NCI-H1092 treated with DMSO at 0.1 percent for 48 hours (cell line): ENCODE measurements at regions not wholly inside any gene's neighbourhood (a gene's known extent, or its start where the extent isn't known, plus 50 kb on each side); places are given as distances from the start of the nearest gene placed in this dataset.

Source experiments
- DNase-seq: peaks from one replicate; lab custom pipeline; 2025; lab: John Stamatoyannopoulos, UW

DNA sequence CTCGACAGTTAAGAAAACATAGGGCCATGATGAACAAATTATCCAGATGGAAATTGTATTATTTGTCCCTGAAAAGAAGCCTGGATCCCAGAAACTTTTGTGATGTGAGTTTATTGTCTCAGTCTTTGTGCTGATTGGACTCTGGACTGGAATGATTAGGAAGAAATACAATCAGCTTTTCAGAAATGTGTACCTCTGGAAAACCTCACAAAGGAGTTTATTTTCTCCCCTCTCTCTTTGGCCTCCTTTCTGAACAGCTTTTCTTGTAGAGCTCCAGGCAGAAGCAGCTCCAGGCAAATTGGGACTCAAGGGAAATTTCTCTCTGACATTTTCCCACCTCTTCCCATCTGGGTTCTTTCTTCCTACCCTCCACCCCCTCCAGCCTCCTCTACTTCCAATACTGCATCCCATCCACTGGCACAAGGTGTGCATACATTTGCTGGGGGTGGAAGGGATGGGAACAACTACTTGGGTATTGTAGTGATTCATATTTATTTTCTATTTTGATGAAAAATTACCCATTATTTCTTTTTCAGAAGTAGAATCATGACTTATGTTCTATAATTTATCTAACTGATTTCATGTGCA, 119.7 kb downstream of the CD47 start:
- DNase-seq = no peak

DNA sequence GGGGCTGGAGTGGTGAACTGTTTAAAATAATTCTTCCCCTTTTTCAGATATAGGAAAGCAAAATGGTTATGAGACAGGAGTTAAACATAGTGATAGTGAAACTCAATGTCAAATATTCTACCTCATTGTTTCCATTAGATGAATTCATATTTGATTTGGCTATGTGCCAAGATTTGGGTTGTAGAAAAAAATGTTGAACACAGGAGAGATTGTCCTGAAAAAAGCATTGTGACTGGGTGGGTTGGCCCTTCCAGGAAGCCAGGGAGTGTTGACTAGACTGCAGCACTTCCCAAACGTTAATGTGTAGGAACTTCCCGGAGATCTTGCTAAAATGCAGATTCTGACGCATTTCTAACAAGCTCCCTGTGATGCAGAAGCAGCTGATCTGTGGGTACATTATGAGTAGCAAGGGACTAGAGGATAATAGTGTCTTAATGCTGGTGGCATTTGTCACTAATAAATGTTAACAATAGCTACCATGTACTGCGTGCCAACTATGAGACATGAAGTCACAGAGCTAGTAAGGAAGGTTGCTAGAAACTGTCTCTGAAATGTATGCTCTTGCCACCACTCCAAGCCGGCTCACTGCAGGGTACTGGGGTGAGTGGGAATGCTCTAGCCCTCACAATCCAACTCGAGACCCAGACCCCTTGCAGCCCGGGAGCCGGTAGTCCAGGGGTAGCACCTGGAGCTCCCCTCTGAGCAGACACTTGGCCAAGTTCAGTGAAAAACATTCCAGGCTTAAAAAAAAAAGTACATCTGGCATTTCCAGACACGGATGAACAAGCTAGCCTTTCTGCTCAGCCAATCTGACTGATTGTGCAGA, 120.6 kb downstream of the CD47 start:
- peak; percentile 24 for DNase-seq

DNA sequence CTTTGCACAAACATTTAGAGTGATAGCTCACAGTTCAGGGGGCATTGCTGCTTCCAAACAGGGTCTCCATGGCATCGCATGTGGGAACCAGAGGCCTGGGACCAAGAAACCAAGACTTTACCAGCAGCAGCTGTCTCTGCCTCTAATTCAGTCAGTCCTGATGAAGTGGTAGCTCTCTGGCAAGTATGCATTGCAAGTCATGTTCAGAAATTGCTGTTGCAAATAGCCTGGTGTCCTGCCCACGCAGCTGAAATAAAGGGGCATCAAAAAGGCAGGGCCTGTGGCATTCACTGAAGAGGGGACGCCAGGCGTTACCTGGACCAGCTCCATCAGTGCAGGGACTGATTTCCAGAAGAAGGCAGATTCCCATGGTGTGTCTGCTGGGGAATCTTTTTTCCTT, 121.3 kb downstream of the CD47 start:
- no peak for DNase-seq

DNA sequence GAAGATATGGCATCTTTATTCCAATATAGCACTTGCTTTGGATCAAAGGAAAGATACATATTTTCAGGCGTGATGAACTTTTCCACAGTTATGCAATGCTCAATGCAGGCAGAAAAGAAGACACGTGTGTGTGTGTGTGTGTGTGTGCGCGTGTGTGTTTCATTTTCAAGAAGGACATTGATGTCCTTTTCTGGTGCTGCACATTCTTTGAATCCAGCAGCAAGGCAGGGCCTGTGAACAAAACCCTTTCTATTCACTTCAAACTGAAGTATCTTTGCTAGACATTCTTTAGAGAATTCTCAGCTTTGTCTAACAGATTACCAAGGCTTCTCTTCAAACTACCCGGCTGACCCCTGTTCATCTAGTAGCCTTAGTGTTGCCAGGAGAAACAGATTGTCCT, 124.6 kb downstream of the CD47 start:
- no peak for DNase-seq

DNA sequence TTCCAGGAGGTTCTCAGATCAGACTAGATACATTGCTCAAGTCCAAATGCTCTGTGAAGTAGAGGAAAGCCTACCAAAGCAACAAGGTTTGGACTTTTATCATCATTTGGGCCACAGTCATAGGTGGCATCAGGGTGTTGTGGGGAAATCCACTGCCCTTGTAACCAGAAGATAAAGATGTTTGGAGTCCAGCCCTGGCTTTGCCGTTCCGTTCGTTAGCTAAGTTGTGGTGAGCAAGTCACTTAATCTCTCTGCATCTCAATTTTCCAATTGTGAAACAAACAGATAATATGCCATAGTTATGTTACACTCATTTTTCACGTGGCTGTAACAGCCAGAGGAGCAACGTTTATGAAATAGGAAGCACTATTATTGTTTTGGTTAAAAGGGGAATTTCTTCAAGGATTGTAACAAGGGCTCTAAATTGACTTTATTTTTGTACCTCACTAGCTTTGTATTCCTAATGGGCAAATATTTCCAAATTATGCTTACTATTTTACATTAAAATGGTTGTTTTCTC, 125.6 kb downstream of the CD47 start:
- no peak for DNase-seq

DNA sequence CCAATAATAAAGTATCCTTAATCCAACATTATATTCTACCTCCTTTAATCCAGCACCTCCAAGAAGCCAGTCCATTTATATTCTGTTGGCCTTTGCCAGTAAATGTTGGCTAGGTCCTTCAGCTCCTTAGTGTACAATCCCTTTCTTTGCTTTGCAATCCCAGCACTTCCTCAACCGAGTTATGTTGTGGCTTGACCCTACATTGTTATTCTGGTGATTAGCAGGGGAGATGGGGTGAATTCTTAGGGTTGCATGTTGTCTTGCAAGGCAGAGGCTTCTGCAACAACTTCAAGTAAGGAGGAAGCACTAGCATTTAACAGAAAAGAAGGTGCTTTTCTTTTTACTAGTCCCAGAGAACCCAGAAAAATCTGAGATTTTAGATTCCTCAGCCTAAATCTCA, 127.2 kb downstream of the CD47 start:
- no peak for DNase-seq

DNA sequence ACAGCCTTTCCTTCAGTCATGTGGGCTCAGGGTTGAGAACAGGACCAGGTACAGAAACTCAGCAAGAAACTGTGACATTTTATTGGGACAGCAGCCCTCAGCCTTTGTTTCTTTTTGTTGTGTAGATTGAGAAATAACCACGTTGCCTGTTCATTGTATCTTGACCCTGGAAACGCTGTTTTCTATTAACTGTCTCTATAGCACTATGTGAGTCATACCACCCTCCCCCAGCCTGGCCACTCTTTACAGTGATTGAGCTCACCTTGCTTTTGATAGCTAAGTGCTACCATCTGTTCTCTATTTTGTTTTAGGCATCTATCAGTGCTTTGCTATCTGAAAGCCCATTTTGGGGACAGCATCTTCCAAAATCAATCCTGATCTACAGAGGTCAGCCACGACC, 127.9 kb downstream of the CD47 start:
- no peak for DNase-seq

DNA sequence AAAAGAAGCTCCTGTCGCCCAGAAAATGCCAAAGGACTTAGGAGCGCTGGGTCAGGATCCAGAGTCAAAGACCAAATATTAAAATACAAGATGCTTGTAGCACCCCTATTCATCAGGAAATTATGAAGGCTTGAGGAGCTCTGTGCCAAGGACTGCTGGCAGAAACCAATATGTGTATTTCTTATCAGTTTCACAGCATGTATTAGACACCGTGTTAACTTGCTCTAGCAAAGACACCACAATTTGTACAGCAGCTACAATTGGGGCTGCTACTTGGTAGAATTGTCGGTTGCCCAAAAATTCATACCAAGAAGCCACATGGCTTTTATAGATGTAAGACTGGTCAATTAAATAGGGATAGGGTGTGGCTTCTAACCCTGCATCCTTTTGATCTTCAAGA, 128.8 kb downstream of the CD47 start:
- no peak for DNase-seq

DNA sequence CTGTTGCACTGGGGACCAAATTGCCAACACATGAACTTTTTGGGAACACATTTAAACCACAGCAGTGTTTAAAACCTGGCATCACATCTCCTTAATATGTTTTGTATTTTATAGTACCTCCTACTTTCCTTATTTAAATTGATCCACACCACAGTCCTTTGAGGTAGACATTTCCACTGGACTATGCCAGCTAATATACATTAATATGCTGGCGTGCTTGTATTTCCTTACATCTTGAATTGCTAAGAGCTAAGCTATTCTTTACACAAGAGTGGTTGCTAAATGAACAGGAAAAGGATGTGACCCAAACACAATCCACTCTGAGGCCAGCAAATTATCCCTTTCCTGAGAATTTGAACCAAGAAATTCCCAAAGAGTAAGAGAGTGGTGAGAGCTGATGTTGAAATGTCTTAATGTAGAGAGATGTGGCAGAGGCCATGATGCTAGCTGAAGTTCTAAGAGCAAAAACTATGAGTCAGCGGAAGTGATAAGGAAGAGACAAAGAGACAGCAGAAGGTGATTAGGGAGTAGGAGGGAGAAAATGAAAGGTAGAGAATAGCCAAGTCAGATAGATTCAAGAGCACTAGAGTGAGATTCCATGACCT, 131.2 kb downstream of the CD47 start:
- DNase-seq = no peak

DNA sequence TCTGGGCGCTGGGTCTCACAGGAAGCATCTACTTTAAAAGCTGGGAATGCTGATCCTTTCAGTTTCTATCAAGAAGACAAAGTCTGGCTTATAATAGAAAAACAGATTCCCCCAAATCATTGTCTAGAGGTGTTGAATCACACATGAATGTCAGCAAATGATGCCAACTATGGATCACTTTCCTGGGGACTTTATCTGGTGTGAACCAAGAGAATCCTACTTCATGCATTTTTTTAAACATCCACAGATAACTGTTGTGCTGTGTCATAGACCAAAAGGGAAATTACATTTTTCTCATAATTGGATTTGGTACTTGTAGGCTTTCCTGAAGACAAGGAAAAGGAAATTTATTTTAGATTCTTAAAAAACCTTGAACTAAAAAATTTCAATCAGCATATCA, 132.7 kb downstream of the CD47 start:
- DNase-seq = no peak

DNA sequence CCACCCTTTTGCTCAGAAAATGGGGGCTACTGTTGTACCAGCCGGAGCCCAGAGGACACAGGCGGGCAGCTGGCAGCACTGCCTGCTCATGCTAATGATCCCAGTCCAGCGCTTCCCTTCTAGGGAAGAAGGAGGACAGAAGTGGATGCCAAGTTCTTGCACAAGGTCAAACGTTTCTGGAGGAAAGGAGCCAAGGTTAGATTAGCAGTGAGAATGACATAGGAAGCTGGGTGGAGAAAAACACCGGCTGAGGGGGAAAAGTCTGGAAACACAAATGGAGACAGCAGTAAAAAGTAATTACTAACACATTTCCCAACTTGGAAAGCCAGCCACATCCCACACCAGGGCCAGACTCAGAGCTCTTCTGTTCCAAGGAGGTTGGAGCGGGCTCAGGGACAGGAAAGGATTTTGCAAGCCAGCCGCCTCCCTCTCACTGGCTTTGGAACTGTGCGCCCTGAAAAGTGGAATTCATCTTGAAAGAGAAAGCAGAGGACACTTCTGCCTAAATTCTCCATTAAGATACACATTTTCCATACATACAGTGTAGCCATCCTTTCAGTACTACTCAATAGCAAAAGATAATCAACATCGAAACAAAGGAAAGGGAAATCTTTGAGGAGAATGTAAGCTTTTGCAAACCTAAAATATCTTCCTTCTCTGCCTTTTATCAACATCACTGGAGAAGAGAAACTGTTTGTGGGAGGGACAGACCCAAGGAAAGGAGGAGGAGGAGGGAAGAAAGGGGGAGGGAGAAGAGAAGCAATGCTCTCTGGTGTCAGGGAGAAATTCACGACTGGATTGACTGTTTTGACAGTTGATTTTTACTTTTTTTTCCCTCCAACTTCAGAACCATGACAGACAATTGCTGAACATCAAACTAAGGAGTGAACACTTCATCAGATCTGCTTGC, 133.6 kb downstream of the CD47 start:
- no peak for DNase-seq

DNA sequence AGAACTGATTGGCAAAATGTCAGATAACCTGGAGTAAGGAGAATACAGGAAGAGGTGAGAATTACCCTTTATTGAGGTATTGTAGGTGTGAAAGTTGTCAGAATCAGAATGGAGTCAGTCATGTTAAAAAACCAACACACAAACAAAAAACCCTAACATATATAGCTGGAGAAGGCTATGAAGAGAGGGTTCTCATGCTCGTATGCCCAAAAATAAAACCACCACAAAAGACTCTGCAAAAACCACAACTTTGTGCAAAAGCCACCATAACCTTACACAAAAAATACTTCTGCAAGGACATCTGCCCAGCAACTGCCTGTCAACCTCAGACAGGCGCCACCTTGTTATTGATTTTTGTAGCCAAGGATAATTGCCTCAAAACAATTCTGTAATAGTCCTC, 136.0 kb downstream of the CD47 start:
- DNase-seq = no peak

DNA sequence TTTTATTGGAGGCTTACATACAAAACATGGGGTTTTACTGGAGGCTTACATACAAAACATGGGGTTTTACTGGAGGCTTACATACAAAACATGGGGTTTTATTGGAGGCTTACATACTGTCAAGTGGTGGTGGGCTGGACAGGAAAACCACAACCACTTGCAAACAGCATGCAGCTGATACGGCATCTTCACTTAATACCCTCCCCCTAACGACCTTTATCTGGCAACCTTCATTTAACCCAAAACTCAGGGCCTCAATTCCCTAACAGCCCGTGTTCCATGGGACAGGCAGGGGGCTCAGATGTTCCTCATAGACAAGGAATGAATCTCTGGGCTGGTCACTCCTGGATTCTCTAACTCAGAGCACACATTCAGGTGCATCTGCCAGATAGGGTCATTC, 137.1 kb downstream of the CD47 start:
- no peak for DNase-seq

DNA sequence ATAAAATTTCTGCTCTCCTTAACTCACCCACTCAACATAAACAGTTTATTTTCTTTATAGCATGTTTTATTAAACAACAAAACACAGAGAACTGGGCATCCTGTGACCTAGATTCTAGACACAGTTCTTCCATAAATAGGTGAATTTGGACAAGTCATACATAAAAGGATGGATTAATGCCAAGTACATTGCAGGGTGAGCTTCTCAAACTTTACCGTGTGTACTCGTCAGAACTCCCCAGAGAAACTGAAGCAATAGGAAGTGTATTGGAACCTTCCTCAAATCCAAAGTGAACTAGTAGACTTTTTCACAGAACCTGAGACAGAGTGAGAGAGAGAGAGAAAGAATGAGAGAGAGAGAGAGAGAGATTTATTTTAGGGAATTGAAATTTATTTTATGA, 139.7 kb downstream of the CD47 start:
- DNase-seq = no peak

DNA sequence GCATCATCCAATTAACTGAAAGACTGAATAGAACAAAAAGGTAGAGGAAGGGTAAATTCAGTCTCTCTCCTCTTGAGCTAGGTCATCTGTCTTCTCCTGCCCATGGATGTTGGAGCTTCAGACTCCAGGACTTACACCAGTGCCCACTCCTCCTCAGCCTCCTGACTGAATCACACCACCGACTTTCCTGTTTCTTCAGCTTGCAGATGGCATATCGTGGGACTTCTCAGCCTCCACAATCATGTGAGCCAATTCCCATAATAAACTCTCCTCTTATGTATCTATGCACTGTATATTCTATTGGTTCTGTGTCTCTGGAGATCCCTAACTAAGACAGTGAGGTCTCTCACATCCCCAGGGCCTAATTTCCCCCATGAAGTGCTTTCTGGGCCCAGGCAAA, 140.4 kb downstream of the CD47 start:
- no peak for DNase-seq

DNA sequence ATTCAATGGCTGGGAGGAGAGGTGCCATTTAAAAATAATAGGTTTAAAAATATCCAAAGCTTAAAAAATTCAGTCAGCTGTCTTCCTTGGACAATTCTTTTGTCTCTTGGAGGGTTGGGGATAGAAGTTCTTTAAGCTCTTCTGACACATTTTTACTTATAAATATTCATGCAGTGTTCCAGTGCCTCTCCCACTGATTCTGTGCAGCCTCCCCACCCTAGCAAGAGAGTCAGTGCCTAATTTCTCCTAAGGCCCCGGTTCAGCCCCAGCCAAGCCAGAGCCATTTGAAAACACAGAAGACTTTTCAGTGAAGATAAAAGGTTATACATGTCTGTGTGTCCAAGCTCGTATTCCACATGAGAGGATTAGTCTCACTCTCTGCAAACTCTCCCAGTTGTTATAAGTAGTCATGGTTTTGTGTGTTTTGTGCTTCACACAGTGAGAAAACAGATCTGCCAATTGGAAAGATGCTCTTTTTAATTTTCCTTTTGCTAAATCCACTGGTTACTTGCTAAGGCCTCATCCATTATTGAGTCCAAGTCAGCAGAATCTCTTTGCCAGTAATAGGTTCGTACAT, 141.3 kb downstream of the CD47 start:
- no peak for DNase-seq

DNA sequence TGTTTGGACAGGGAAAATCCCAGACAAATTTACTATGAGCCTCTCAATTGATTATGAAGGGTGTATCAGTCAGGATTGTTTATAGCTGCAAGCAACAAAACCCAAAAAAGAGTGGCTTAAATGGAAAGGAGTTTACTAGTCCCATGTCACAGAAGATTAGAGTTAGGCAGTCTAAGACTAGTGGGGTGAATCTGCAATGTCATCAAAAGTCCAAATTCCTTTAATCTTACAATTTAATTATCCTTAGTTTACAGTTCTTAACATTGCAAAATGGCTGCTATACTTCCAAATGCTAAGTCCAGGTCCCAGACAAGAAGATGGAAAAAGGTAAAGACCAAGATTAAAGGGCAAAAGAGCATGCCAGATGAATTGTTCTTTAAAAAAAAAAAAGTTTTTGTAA, 143.6 kb downstream of the CD47 start:
- DNase-seq = no peak

DNA sequence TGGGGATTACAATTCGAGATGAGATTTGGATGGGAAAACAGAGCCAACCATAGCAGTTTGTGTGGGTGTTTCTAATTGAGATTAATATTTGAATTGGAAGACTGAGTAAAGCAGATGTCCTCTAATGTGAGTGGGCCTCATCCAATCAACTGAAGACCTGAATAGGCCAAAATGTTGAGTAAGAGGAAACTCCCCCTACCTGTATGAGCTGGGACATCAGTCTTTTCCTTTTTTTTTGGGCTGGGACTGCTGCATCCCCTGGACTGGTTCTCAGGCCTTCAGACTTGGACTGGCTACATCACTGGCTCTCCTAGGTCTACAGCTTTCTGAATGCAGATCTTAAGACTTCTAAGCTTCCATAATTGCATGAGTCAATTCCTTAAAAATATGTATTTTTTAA, 144.1 kb downstream of the CD47 start:
- no peak for DNase-seq

DNA sequence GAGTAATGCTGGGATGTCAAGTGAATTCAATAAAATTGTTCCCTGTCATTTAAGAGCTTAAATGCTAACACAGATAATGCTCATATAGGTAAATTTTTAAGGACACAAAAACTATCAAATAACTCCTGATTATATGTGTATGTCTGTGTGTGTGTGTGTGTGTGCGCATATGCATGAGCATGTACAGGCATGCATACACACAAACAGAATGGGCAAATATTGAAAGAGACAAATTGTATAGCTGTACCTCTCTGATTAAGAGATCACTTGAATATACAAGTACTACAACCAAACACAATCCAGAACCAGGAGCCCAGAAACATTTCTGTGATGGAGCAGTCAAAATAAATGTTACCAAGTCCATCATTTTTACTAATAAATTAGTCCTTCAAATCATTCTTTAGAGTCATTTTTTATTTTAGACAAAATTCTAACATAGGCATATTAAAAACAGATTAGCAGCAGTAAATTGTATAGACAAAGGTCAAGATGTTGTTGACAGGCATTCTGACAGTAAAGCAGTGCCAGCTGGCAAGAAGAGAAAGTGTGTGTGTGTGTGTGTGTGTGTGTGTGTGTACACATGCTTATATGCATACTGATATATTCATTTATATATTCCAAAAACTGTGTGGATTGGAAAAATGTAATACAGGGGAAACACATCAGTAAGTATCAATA, 145.3 kb downstream of the CD47 start:
- DNase-seq = no peak

DNA sequence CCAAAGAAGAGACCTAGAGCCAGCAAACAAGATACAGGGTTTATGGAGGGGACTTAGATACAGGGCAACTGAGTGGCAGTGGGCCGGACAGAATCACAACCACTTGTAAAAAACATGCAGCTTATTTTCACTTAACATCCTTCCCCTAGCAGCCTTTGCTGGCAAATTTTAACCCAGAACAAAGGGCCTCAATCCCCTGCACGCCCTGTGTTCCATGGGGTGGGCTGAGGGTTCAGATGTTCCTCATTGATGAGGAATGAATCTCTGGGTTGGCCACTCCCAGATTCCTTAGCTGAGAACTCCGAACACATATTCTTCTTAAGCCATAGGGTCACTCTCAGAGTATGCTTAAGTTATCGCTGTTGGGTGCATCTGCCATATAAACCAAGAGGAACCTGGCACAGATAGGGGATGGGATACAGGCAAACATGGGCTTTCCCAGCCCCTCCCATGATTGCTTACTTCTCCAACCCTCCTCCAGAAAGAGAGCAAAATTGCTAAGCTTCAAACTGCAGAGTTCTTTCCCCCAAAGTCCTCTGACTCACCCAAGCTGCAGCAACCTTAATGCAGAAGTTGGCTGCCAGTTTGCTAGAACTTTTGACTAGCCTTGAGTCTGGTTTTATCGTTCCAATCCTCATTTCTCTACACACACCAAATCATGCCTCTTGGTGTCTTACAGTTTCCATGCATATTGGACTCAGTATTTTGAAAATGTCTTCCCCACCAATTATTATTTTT, 146.9 kb downstream of the CD47 start:
- DNase-seq = no peak
